GM19324 (cell line): ENCODE measurements at regions not wholly inside any gene's neighbourhood (a gene's known extent, or its start where the extent isn't known, plus 50 kb on each side); places are given as distances from the start of the nearest gene placed in this dataset.
"Not testable (repeated sequence)": the region's sequence is repeated elsewhere in the genome, so short reads cannot be mapped to it uniquely, and the experiment has no call there.

ENCODE experiments used
- ATAC-seq: cut with Tn5 transposase; IDR thresholded peaks from one replicate; pipeline ENCODE4 v1.9.1; 2021; ENCODE audit warnings: mild to moderate bottlenecking, moderate library complexity; ENCODE audit not compliant: unreplicated experiment, low FRiP score

GRCh38 chr5:39942606-39943005, 517.8 kb upstream of the DAB2 start:
- ATAC-seq, result no peak

DNA sequence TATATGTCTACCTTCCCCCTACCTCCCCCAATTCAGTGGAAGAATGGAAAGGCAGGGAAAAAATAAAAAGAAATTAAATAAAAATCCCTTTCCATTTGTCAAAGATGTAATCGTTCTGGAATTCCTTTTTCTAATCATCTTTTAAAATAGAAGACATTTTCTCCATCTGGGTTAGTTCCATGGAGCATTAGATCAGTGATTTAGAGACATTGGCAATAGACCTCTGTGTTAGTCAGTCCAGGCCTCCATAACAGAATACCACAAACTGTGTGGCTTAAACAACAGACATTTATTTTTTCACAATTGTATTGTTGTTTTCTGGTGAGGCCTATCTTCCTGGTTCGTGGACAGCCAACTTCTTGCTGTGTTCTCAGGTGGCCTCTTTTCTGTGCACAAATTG, 516.6 kb upstream of the DAB2 start:
- no peak for ATAC-seq

DNA sequence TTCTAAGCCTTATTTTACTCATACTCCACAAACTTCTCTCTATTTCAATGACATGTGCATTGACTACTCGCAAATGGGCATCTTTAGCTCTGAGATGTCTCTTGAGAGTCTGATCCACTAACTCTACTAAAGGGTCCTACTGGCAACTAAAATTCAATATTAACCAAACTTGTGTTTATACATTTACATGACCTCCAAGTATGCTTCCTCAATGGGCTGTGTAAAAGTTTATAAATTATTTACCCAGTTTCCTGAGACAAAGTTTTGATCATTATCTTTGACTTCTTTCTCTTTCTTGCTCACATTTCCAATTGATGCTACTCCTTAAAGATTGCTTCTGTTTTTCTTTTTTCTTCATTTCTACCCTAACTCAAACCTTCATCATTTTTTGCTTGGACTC, 510.1 kb upstream of the DAB2 start:
- ATAC-seq, result no peak

DNA sequence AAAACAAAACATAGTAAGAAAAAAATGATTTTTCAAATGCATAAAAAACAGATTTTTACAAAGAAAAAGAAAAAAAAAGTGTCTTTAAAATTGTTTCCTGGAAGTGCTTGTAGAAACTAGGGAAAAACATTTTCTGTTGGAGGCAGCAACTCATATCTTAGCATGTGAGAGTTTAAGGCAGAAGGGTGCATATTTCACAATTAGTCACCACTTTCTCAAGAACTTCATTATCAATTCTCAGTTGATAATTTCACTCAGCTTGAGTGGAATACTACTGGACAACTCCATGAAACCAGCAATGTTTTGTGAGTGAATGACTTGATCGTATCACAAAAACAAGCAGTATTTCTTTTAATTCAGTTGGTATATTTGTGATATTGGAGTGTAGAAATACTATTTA, 508.3 kb upstream of the DAB2 start:
- ATAC-seq, result no peak

GRCh38 chr5:39928709-39929108, 503.9 kb upstream of the DAB2 start:
- ATAC-seq, result no peak

- no peak for ATAC-seq
Measured at GRCh38 chr5:39919876-39920275, 495.1 kb upstream of the DAB2 start.

- no peak for ATAC-seq
Measured at GRCh38 chr5:39912906-39913305, 488.1 kb upstream of the DAB2 start.

GRCh38 chr5:39907267-39907951, 482.6 kb upstream of the DAB2 start:
- ATAC-seq, result not testable (repeated sequence)

- no peak for ATAC-seq
Measured at GRCh38 chr5:39906146-39906545, 481.4 kb upstream of the DAB2 start.

- ATAC-seq, result no peak
Measured at GRCh38 chr5:39905356-39905755, 480.6 kb upstream of the DAB2 start.

- ATAC-seq, result no peak
Measured at GRCh38 chr5:39902626-39903025, 477.8 kb upstream of the DAB2 start.

DNA sequence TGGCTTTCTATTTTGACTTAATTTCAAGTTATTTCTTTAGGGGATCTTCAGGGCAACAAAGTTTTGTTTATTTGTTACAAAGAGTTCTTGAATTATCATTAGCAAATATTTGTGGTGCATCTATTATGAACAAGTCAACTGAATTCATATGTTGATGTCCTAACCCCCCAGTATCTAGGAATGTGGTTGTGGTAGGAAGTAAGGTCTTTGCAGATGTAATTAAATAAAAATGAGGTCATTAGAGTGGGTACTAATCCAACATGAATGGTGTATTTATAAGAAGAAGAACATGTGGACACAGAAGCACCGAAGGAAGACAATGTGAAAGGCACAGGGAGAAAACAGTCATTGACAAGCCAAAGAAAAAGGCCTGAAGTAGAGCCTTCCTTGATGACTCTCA, 474.0 kb upstream of the DAB2 start:
- no peak for ATAC-seq

DNA sequence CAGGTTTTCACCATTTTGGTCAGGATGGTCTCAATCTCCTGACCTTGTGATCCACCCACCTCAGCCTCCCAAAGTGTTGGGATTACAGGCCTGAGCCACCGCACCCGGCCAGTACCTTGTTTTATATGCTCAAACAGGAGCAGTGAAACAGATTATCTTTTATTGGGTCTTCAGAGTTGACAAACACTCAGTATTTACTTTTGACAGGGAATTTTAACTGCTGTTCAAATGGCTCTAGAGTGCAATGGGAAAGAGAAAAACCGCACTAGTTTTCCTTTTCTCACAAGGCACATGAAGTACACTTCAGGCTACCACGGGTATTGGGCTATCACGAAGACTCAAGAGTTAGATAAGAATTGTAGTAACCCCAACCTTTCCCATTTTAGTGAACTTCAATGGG, 471.9 kb upstream of the DAB2 start:
- ATAC-seq, result no peak

DNA sequence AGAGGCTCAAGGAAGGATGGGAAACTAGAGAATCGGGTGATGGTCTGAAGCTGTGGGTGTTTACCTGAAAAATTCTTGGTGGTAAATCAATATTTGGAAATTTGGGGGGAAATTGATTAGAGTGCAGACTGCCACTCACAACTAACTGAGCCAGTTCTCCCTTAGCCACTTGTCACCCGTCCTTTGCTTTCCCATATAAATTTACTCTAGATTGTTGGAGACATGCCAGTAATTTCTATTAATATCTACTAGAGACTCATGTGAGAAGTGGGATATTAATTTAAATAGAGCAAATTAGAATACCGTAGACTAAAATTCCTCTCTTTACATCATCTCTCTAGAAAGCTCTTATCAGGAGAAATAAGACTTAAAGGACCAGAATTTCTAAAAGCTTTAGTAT, 471.3 kb upstream of the DAB2 start:
- no peak for ATAC-seq

DNA sequence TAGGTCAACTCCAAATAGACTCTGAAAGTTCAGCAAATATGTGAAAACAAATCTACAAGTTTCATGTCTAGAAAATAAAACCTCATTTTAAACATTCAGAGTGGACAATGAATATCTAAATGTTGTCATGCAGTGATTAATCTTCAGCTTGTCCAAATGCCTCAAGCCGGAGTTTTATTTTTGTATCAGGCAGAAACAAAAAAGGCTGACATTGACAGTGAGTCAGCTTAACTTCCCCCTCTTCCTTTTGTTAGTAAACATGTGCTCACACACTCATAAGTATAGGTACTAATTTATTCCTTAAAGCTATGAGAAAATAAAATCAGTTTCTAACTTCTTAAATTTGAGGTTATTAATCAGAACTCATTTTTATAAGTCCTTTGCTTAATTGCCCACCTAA, 467.9 kb upstream of the DAB2 start:
- no peak for ATAC-seq

DNA sequence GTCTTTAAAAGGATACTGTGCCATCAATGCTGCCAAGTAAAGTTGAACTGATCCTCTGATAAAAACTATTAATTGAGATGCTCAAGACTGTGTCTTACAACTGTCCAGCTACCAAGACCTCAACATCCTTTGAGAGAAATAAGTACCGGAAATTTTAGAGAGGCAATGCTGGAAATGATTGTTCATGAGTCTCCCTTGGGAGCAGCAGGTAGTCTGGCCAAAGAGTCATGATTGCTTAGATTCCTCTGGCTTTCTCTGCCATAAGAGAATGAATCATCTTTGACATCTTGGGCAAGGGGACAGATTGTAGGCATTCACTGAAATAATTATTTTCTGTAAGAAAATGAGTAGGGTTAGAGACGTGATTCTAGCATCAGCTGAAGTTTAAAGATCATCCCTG, 466.6 kb upstream of the DAB2 start:
- ATAC-seq, result no peak

DNA sequence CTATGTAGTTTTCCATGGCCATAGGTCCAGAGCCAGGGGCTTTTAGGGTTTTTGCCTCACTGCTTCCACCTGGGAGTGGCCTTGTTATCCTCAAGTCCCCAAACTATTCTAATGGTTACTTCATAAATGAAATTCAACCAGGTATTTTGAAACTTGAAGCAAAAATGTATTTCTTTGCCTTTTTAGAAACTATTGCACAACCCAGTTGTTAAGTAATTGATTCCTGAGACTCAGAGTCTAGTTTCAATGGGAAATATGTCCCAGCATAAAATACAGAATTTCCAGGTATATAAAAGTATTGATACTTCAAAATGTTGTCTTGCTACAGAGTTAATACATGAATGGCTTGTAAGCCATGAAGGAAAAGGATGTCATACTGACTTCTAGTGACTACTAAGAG, 456.2 kb upstream of the DAB2 start:
- ATAC-seq, result no peak

DNA sequence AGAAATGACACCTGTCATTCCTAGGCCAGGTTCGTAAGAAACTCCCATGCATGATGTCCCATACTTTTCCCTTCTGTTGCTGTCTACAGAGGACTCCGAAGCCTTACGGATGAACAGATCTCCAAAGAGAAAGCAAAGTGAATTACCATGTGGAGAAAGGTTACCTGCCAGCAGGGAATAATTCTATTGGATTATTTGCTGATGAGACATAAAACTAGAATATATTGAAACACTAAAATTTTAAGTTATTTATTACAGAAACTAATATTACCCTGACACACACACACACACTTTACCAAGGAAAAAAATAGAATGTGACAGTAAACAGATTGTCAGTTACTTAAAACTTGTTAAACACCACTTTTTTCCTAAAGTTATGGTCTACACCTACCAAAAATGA, 452.7 kb upstream of the DAB2 start:
- ATAC-seq, result no peak

GRCh38 chr5:39876146-39876545, 451.4 kb upstream of the DAB2 start:
- no peak for ATAC-seq

GRCh38 chr5:39870137-39870536, 445.4 kb upstream of the DAB2 start:
- no peak for ATAC-seq

DNA sequence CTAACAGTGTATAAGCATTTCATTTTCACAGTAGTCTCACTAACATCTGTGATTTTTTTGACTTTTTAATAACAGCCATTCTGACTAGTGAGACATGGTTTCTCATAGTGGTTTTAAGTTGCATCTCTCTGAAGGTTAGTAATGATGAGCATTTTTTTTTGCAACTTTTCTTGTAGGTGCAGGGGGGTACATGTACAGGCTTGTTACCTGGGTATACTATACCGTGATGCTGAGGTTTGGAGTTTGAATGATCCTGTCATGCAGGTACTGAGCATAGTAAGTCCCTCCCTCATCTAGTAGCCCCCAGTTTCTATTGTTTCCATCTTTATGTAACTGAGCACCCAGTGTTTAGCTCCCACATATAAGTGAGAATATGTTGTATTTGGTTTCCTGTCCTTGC, 444.6 kb upstream of the DAB2 start:
- ATAC-seq, result no peak

DNA sequence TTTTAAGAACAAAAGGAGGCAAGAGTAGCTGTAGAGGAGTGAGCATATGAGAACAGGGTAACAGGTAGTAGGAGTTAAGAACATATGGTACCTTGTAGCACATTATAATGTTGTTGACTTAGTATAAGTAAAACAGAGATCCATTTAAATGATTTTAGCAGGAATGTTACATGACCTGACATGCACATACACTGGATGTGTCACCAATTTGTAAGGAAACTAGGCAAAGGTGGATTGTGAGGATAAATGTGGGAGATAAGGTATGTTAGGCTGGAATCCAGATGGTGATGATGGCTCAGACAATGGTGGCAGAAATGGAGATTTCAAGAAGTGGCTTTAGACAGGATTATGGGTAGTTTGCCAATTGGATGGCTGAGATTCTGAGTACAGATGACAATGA, 443.1 kb upstream of the DAB2 start:
- no peak for ATAC-seq

- ATAC-seq, result no peak
Measured at GRCh38 chr5:39863926-39864552, 439.3 kb upstream of the DAB2 start.
